ENCODE measurements at regions not wholly inside any gene's neighbourhood (a gene's known extent, or its start where the extent isn't known, plus 50 kb on each side); places are given as distances from the start of the nearest gene placed in this dataset.

DNA sequence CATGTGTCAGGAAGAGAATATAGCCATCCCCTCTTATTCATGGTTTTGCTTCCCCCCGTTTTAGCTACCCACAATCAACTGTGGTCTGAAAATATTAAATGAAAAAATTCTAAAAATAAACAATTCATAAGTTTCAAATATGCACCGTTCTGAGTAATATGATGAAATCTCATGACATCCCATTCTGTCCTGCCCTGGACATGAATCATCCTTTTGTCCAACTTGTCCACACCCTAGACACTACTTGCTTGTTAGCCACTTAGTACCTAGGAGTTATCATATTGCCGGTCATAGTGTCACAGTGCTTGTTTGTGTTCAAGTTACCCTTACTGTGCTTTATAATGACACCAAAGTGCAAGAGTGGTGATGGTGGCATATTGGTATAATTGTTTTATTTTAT lies 113.5 kb downstream of the CAAP1 start:
- no peak for DNase-seq (ENCODE audit: low spot score)
- no peaks in the 10 kb centered on the region for H3K36me3 ChIP-seq (ENCODE audit: low read depth)
- no peak overlapping the region for H3K4me3 ChIP-seq (ENCODE audit: severe bottlenecking)
- H3K27me3 ChIP-seq (ENCODE audit: insufficient read depth, poor library complexity, severe bottlenecking), result no peaks in the 10 kb centered on the region
- ATAC-seq (ENCODE audit: low read depth), result peak; percentile 94
- peaks cover 11% of the 10 kb centered on the region for H3K4me1 ChIP-seq (ENCODE audit: insufficient read depth, poor library complexity, severe bottlenecking)
- no peak overlapping the region for H3K27ac ChIP-seq (ENCODE audit: poor library complexity, severe bottlenecking)
- TF ChIP-seq, protein P1, sequence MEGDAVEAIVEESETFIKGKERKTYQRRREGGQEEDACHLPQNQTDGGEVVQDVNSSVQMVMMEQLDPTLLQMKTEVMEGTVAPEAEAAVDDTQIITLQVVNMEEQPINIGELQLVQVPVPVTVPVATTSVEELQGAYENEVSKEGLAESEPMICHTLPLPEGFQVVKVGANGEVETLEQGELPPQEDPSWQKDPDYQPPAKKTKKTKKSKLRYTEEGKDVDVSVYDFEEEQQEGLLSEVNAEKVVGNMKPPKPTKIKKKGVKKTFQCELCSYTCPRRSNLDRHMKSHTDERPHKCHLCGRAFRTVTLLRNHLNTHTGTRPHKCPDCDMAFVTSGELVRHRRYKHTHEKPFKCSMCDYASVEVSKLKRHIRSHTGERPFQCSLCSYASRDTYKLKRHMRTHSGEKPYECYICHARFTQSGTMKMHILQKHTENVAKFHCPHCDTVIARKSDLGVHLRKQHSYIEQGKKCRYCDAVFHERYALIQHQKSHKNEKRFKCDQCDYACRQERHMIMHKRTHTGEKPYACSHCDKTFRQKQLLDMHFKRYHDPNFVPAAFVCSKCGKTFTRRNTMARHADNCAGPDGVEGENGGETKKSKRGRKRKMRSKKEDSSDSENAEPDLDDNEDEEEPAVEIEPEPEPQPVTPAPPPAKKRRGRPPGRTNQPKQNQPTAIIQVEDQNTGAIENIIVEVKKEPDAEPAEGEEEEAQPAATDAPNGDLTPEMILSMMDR (IDR thresholded peaks at IDR 0.05; ENCODE audit: poor library complexity, severe bottlenecking), result no peak
- no peaks in the 10 kb centered on the region for H3K9me3 ChIP-seq (ENCODE audit: severe bottlenecking)

- H3K9me3 ChIP-seq (ENCODE audit: severe bottlenecking), result no peaks in the 10 kb centered on the region
- no peaks in the 10 kb centered on the region for H3K36me3 ChIP-seq (ENCODE audit: low read depth)
- H3K4me1 ChIP-seq (ENCODE audit: insufficient read depth, poor library complexity, severe bottlenecking), result peaks cover 11% of the 10 kb centered on the region
- DNase-seq (ENCODE audit: low spot score) (no peak), ATAC-seq (ENCODE audit: low read depth) (no peak)
- H3K27me3 ChIP-seq (ENCODE audit: insufficient read depth, poor library complexity, severe bottlenecking), result no peaks in the 10 kb centered on the region
- no peak overlapping the region for H3K27ac ChIP-seq (ENCODE audit: poor library complexity, severe bottlenecking)
- TF ChIP-seq, protein P1 (IDR thresholded peaks at IDR 0.05; ENCODE audit: poor library complexity, severe bottlenecking), result no peak
- no peak overlapping the region for H3K4me3 ChIP-seq (ENCODE audit: severe bottlenecking)
Measured at GRCh38 chr9:26775391-26775790, 117.2 kb downstream of the CAAP1 start.

- H3K9me3 ChIP-seq (ENCODE audit: severe bottlenecking), result no peaks in the 10 kb centered on the region
- H3K36me3 ChIP-seq (ENCODE audit: low read depth), result no peaks in the 10 kb centered on the region
- H3K4me1 ChIP-seq (ENCODE audit: insufficient read depth, poor library complexity, severe bottlenecking), result no peaks in the 10 kb centered on the region
- ATAC-seq (ENCODE audit: low read depth) (no peak), DNase-seq (ENCODE audit: low spot score) (no peak)
- TF ChIP-seq, protein P1 (IDR thresholded peaks at IDR 0.05; ENCODE audit: poor library complexity, severe bottlenecking), result no peak
- no peak overlapping the region for H3K4me3 ChIP-seq (ENCODE audit: severe bottlenecking)
- no peaks in the 10 kb centered on the region for H3K27me3 ChIP-seq (ENCODE audit: insufficient read depth, poor library complexity, severe bottlenecking)
- no peak overlapping the region for H3K27ac ChIP-seq (ENCODE audit: poor library complexity, severe bottlenecking)
Measured at GRCh38 chr9:26773056-26773455, 119.5 kb downstream of the CAAP1 start.

GRCh38 chr9:26770821-26771220 lies 121.8 kb downstream of the CAAP1 start:
- TF ChIP-seq, protein P1 (IDR thresholded peaks at IDR 0.05; ENCODE audit: poor library complexity, severe bottlenecking), result no peak
- Histone ChIP-seq H3K27ac (ENCODE audit: poor library complexity, severe bottlenecking) (no peak overlapping the region), H3K4me1 (ENCODE audit: insufficient read depth, poor library complexity, severe bottlenecking) (no peaks in the 10 kb centered on the region), H3K36me3 (ENCODE audit: low read depth) (no peaks in the 10 kb centered on the region), H3K27me3 (ENCODE audit: insufficient read depth, poor library complexity, severe bottlenecking) (no peaks in the 10 kb centered on the region), H3K9me3 (ENCODE audit: severe bottlenecking) (no peaks in the 10 kb centered on the region), H3K4me3 (ENCODE audit: severe bottlenecking) (no peak overlapping the region)
- no peak for ATAC-seq (ENCODE audit: low read depth)
- DNase-seq (ENCODE audit: low spot score), result no peak

DNA sequence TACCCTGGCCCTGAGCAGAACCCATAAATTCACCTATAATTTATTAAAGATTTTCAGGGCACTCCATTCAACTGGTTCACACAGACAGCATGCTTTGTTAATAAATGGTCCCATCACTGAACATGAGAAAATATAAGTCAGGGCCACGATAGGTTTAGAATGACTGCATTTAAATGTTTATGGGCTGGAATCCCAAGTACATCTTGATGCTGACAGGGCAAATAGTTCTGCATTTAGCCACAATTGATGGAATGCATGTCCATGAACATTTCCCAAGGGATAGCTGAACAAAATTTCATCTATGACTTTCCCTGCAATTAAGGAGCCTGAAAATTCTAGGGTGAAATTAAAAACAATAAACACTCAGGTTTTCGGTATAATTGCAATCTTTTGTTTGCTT lies 124.5 kb downstream of the CAAP1 start:
- no peaks in the 10 kb centered on the region for H3K4me1 ChIP-seq (ENCODE audit: insufficient read depth, poor library complexity, severe bottlenecking)
- ATAC-seq (ENCODE audit: low read depth), result no peak
- no peak for DNase-seq (ENCODE audit: low spot score)
- H3K9me3 ChIP-seq (ENCODE audit: severe bottlenecking), result no peaks in the 10 kb centered on the region
- no peak overlapping the region for H3K27ac ChIP-seq (ENCODE audit: poor library complexity, severe bottlenecking)
- H3K4me3 ChIP-seq (ENCODE audit: severe bottlenecking), result no peak overlapping the region
- TF ChIP-seq, protein P1 (IDR thresholded peaks at IDR 0.05; ENCODE audit: poor library complexity, severe bottlenecking), result no peak
- no peaks in the 10 kb centered on the region for H3K27me3 ChIP-seq (ENCODE audit: insufficient read depth, poor library complexity, severe bottlenecking)
- no peaks in the 10 kb centered on the region for H3K36me3 ChIP-seq (ENCODE audit: low read depth)

Data from RWPE2 (cell line).